Keratinocyte (primary cell): ENCODE measurements at regions not wholly inside any gene's neighbourhood (a gene's known extent, or its start where the extent isn't known, plus 50 kb on each side); places are given as distances from the start of the nearest gene placed in this dataset.

Source experiments
- DNase-seq: peaks from one replicate; pipeline ENCODE4 v3.0.0-alpha.2; 2011; ENCODE audit warnings: low read depth, missing footprints, low spot score
- FAIRE-seq: peaks from 2 replicates; lab custom pipeline; 2011; peaks lifted over from hg19 to GRCh38; lab: Jason Lieb, UNC
- H2AFZ ChIP-seq: 2 replicates; pipeline ENCODE4 v1.6.0; 2012; ENCODE audit warnings: low read length, control low read depth, inconsistent platforms; ENCODE audit not compliant: control insufficient read depth
- H3K27ac ChIP-seq: 2 replicates; pipeline ENCODE4 v1.5.1; 2011; ENCODE audit warnings: low read length; ENCODE audit not compliant: control insufficient read depth, insufficient read depth
- H3K27me3 ChIP-seq: 3 replicates; pipeline ENCODE4 v1.6.0; 2011; ENCODE audit warnings: low read length; ENCODE audit not compliant: control insufficient read depth, insufficient read depth; ENCODE audit errors: extremely low read depth
- H3K36me3 ChIP-seq, 2 experiments: 2 replicates in 1 of 2; 3 replicates in 1 of 2; pipeline ENCODE4 v1.5.1; 2011; ENCODE audit warnings: low read length in 2 of 2, mild to moderate bottlenecking in 1 of 2; ENCODE audit not compliant: control insufficient read depth in 2 of 2, insufficient read depth in 2 of 2; ENCODE audit errors: extremely low read depth in 1 of 2
- H3K4me1 ChIP-seq: 3 replicates; pipeline ENCODE4 v1.5.1; 2011; ENCODE audit warnings: low read length; ENCODE audit not compliant: control insufficient read depth, insufficient read depth; ENCODE audit errors: extremely low read depth
- H3K4me2 ChIP-seq: 3 replicates; pipeline ENCODE4 v1.6.0; 2011; ENCODE audit warnings: low read depth, low read length; ENCODE audit not compliant: control insufficient read depth, insufficient read depth; ENCODE audit errors: extremely low read depth
- H3K4me3 ChIP-seq, 3 experiments: fragments of 200-600 bp in 1 of 3; sonication (generic) in 1 of 3; 2 replicates in 2 of 3; 3 replicates in 1 of 3; pipeline ENCODE4 v1.5.1; 2011 to 2016; ENCODE audit warnings: low read length in 3 of 3, mild to moderate bottlenecking in 3 of 3, control low read depth in 2 of 3, inconsistent platforms in 1 of 3, low read depth in 1 of 3, mixed read lengths in 1 of 3, mixed run types in 1 of 3, moderate library complexity in 1 of 3; ENCODE audit not compliant: control insufficient read depth in 2 of 3, insufficient read depth in 2 of 3; ENCODE audit errors: extremely low read depth in 1 of 3
- H3K79me2 ChIP-seq: 2 replicates; pipeline ENCODE4 v1.6.0; 2012; ENCODE audit warnings: low read length; ENCODE audit not compliant: control insufficient read depth, insufficient read depth
- H3K9ac ChIP-seq: 3 replicates; pipeline ENCODE4 v1.6.0; 2011; ENCODE audit warnings: low read length; ENCODE audit not compliant: control insufficient read depth, insufficient read depth; ENCODE audit errors: extremely low read depth
- H3K9me1 ChIP-seq: 3 replicates; pipeline ENCODE4 v1.6.0; 2011; ENCODE audit warnings: low read length; ENCODE audit not compliant: control insufficient read depth, insufficient read depth; ENCODE audit errors: extremely low read depth
- H3K9me3 ChIP-seq: 2 replicates; pipeline ENCODE4 v1.5.1; 2012; ENCODE audit warnings: low read depth, low read length; ENCODE audit not compliant: control insufficient read depth
- H4K20me1 ChIP-seq: 3 replicates; pipeline ENCODE4 v1.6.0; 2011; ENCODE audit warnings: low read length; ENCODE audit not compliant: control insufficient read depth, insufficient read depth; ENCODE audit errors: extremely low read depth
- CTCF ChIP-seq, 3 experiments: IDR thresholded peaks in 1 of 3; conservative IDR thresholded peaks in 1 of 3; optimal IDR thresholded peaks in 1 of 3; 2 replicates in 2 of 3; 3 replicates in 1 of 3; pipeline versions ENCODE3 to v1.5.1; 2011; ENCODE audit warnings: low read length in 3 of 3, mild to moderate bottlenecking in 3 of 3, moderate library complexity in 2 of 3, control low read depth in 1 of 3, inconsistent platforms in 1 of 3; ENCODE audit not compliant: insufficient read depth in 2 of 3; ENCODE audit errors: extremely low read depth in 1 of 3
- EZH2 ChIP-seq: IDR thresholded peaks from one replicate; pipeline ENCODE4 v1.6.1; 2012; ENCODE audit warnings: inconsistent platforms, mild to moderate bottlenecking, low read length, moderate library complexity
- dilution Hi-C: fragments of 300-500 bp; cut with MboI; formaldehyde crosslinking; loops from one replicate; pipeline ENCODE4 v1.7.0; 2020; ENCODE audit warnings: low sequenced_read_pairs; ENCODE audit not compliant: extremely low pct_ligation_motif_present

GRCh38 chr16:54546521-54546920 is 259.9 kb upstream of the IRX3 start:
- H3K9me1 ChIP-seq, result no peaks in the 10 kb centered on the region
- TF ChIP-seq EZH2, result no peak
- no peak for TF ChIP-seq CTCF (optimal IDR thresholded peaks at IDR 0.05 in 1 of 3, IDR thresholded peaks at IDR 0.05 in 1 of 3, conservative IDR thresholded peaks at IDR 0.05 in 1 of 3; ENCODE audit: extremely low read depth in 1 of 3, insufficient read depth in 2 of 3, low read length in 3 of 3)

GRCh38 chr16:54545854-54546511 is 259.4 kb upstream of the IRX3 start:
- dilution Hi-C loops, result no loop called here
- Histone ChIP-seq H3K79me2 (no peaks in the 10 kb centered on the region), H3K36me3 (no peaks in the 10 kb centered on the region), H3K9ac (no peak overlapping the region), H3K27me3 (peaks cover 9% of the 10 kb centered on the region), H3K27ac (no peak overlapping the region), H3K9me3 (no peaks in the 10 kb centered on the region), H3K4me3 (no peak overlapping the region), H3K9me1 (no peaks in the 10 kb centered on the region), H3K4me1 (no peaks in the 10 kb centered on the region), H3K4me2 (no peak overlapping the region), H4K20me1 (no peaks in the 10 kb centered on the region), H2AFZ (no peak overlapping the region)
- FAIRE-seq, result no peak
- no peak for DNase-seq
- TF ChIP-seq CTCF (optimal IDR thresholded peaks at IDR 0.05 in 1 of 3, IDR thresholded peaks at IDR 0.05 in 1 of 3, conservative IDR thresholded peaks at IDR 0.05 in 1 of 3; ENCODE audit: extremely low read depth in 1 of 3, insufficient read depth in 2 of 3, low read length in 3 of 3) (no peak), EZH2 (no peak)

More at GRCh38 chr16:54546521-54546920, 259.9 kb upstream of the IRX3 start:
- H3K9ac ChIP-seq, result no peak overlapping the region
- no peaks in the 10 kb centered on the region for H3K79me2 ChIP-seq
- no peaks in the 10 kb centered on the region for H3K4me1 ChIP-seq
- H3K27me3 ChIP-seq, result peaks cover 9% of the 10 kb centered on the region
- DNase-seq (no peak), FAIRE-seq (no peak)
- no peak overlapping the region for H3K4me2 ChIP-seq
- H3K4me3 ChIP-seq, result no peak overlapping the region
- no peaks in the 10 kb centered on the region for H4K20me1 ChIP-seq
- no peak overlapping the region for H2AFZ ChIP-seq
- no peaks in the 10 kb centered on the region for H3K9me3 ChIP-seq
- H3K27ac ChIP-seq, result no peak overlapping the region
- dilution Hi-C loops, result no loop called here
- H3K36me3 ChIP-seq, result no peaks in the 10 kb centered on the region
